CD4-positive, alpha-beta T cell (primary cell): ENCODE measurements at regions not wholly inside any gene's neighbourhood (a gene's known extent, or its start where the extent isn't known, plus 50 kb on each side); places are given as distances from the start of the nearest gene placed in this dataset.

Source experiments
- ATAC-seq: fragments of 200-7000 bp; cut with Tn5 transposase; one replicate; pipeline ENCODE4 v1.10.0; 2022; ENCODE audit warnings: mild to moderate bottlenecking; ENCODE audit not compliant: poor library complexity
- CTCF ChIA-PET: fragments of 350-600 bp; sonication (Branson Sonifier 250); formaldehyde crosslinking; loops from one replicate; lab custom pipeline; 2021; ENCODE audit warnings: antibody characterized with exemption, inconsistent platforms; lab: Charles Lee
- POLR2A ChIA-PET: fragments of 350-600 bp; sonication (Branson Sonifier 250); formaldehyde crosslinking; loops from one replicate; lab custom pipeline; 2021; ENCODE audit warnings: antibody characterized with exemption, inconsistent platforms; lab: Charles Lee
- DNase-seq, 14 experiments: peaks; one replicate each; pipeline ENCODE4 v3.0.0-alpha.2; 2013 to 2020; ENCODE audit warnings: mixed read lengths in 2 of 14
- H3K27ac ChIP-seq, 2 donors: one replicate each; pipeline versions ENCODE4 v1.5.1 to v1.7.0; 2013; ENCODE audit warnings: low read length in 2 of 2, low read depth in 1 of 2, mild to moderate bottlenecking in 1 of 2
- H3K27me3 ChIP-seq, 2 experiments: 1 replicate in 1 of 2; 2 replicates in 1 of 2; pipeline versions ENCODE4 v1.6.1 to v1.7.0; 2013; ENCODE audit warnings: low read length in 2 of 2, control low read depth in 1 of 2, mild to moderate bottlenecking in 1 of 2, moderate library complexity in 1 of 2; ENCODE audit not compliant: insufficient read depth in 2 of 2, control insufficient read depth in 1 of 2
- H3K36me3 ChIP-seq: one replicate; pipeline ENCODE4 v1.6.1; 2013; ENCODE audit warnings: low read length, control low read depth; ENCODE audit not compliant: insufficient read depth
- H3K4me1 ChIP-seq: one replicate; pipeline ENCODE4 v1.6.1; 2013; ENCODE audit warnings: low read length, control low read depth; ENCODE audit not compliant: insufficient read depth
- H3K4me3 ChIP-seq: one replicate; pipeline ENCODE4 v1.5.1; 2013; ENCODE audit warnings: mild to moderate bottlenecking, low read length, moderate library complexity
- H3K9me3 ChIP-seq, 2 experiments: 1 replicate in 1 of 2; 2 replicates in 1 of 2; pipeline versions ENCODE4 v1.6.1 to v1.7.0; 2013; ENCODE audit warnings: low read length in 2 of 2, mild to moderate bottlenecking in 2 of 2, control low read depth in 1 of 2, moderate library complexity in 1 of 2; ENCODE audit not compliant: control insufficient read depth in 1 of 2, insufficient read depth in 1 of 2
- H3K27ac Mint-ChIP-seq: one replicate; pipeline ENCODE4 v1.8.0; 2020; ENCODE audit warnings: mixed read lengths
- H3K27me3 Mint-ChIP-seq: one replicate; pipeline ENCODE4 v1.8.0; 2021; ENCODE audit warnings: mixed read lengths
- H3K36me3 Mint-ChIP-seq: one replicate; pipeline ENCODE4 v1.8.0; 2021; ENCODE audit warnings: low read depth, mixed read lengths
- H3K4me1 Mint-ChIP-seq: one replicate; pipeline ENCODE4 v1.8.0; 2021; ENCODE audit warnings: low read depth, mixed read lengths
- H3K4me3 Mint-ChIP-seq: one replicate; pipeline ENCODE4 v1.8.0; 2020; ENCODE audit warnings: mild to moderate bottlenecking, mixed read lengths
- H3K9me3 Mint-ChIP-seq: one replicate; pipeline ENCODE4 v1.8.0; 2020; ENCODE audit warnings: mixed read lengths
- intact Hi-C, 2 experiments: fragments of 100-400 bp; cut with DNase I in 1 of 2; cut with micrococcal nuclease in 1 of 2; formaldehyde crosslinking; loops; one replicate each; pipeline versions ENCODE4 v1.15.1 to v1.9.0; 2023 to 2025; cut with DNase I, micrococcal nuclease
- TF ChIP-seq, protein P1 (sequence below): fragments of 200-600 bp; IDR thresholded peaks from one replicate; pipeline ENCODE4 v1.8.0; 2022; ENCODE audit warnings: antibody characterized with exemption, mild to moderate bottlenecking

DNA sequence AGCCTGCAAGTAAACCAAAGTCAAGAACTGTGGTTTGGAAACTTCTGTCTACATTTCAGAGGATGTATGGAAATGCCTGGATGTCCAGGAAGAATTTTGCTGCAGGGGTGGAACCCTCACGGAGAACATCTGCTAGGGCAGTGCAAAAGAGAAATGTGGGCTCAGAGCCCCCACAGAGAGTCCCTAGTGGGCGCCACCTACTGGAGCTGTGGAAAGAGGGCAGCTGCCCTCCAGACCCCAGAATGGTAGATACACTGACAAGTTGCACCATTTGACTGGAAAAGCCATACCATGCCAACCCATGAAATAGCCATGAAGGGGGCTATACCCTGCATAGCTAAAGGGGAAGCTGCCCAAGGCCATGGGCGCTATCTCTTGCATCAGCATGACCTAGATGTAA is 1672.4 kb downstream of the KCNT2 start:
- Histone ChIP-seq H3K27ac (no peak overlapping the region), H3K9me3 (peaks cover 0 to 6% of the 10 kb centered on the region in 2 experiments), H3K27me3 (no peaks in the 10 kb centered on the region), H3K4me1 (no peaks in the 10 kb centered on the region), H3K4me3 (no peak overlapping the region), H3K36me3 (no peaks in the 10 kb centered on the region)
- DNase-seq (no peak), ATAC-seq (no peak)
- H3K27me3 Mint-ChIP-seq, result no peaks in the 10 kb centered on the region
- intact Hi-C loops, result no loop called here
- ChIA-PET CTCF (no interaction called here), POLR2A (no interaction called here)
- H3K9me3 Mint-ChIP-seq, result peaks cover 3% of the 10 kb centered on the region
- no peak overlapping the region for H3K27ac Mint-ChIP-seq
- no peaks in the 10 kb centered on the region for H3K36me3 Mint-ChIP-seq
- no peaks in the 10 kb centered on the region for H3K4me1 Mint-ChIP-seq
- TF ChIP-seq, protein P1, sequence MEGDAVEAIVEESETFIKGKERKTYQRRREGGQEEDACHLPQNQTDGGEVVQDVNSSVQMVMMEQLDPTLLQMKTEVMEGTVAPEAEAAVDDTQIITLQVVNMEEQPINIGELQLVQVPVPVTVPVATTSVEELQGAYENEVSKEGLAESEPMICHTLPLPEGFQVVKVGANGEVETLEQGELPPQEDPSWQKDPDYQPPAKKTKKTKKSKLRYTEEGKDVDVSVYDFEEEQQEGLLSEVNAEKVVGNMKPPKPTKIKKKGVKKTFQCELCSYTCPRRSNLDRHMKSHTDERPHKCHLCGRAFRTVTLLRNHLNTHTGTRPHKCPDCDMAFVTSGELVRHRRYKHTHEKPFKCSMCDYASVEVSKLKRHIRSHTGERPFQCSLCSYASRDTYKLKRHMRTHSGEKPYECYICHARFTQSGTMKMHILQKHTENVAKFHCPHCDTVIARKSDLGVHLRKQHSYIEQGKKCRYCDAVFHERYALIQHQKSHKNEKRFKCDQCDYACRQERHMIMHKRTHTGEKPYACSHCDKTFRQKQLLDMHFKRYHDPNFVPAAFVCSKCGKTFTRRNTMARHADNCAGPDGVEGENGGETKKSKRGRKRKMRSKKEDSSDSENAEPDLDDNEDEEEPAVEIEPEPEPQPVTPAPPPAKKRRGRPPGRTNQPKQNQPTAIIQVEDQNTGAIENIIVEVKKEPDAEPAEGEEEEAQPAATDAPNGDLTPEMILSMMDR, result no peak
- H3K4me3 Mint-ChIP-seq, result no peak overlapping the region

DNA sequence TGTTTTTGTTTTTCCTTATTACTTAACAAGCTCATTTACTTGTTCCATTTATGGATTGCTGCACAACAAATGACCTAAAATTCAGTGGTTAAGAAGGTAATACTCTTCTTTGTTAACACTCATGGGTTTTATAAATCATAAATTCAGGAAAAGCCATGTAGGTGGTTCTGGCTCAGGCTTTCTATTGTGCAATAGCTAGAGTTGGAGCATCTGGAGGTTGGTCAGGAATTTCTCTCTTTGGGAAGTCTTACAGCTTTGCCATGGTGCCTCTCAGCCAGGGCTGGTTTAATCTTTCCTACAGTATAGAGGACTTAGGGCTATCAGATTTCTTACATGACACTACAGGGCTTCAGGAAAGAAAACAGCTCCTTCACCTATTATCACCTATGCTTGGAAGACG is 1677.1 kb downstream of the KCNT2 start:
- Histone ChIP-seq H3K36me3 (no peaks in the 10 kb centered on the region), H3K4me3 (no peak overlapping the region), H3K27me3 (no peaks in the 10 kb centered on the region), H3K27ac (no peak overlapping the region), H3K4me1 (no peaks in the 10 kb centered on the region), H3K9me3 (peaks cover 0 to 6% of the 10 kb centered on the region in 2 experiments)
- ATAC-seq (no peak), DNase-seq (no peak)
- H3K4me1 Mint-ChIP-seq, result no peaks in the 10 kb centered on the region
- no peak overlapping the region for H3K4me3 Mint-ChIP-seq
- intact Hi-C loops, result no loop called here
- no peaks in the 10 kb centered on the region for H3K36me3 Mint-ChIP-seq
- H3K27ac Mint-ChIP-seq, result no peak overlapping the region
- CTCF ChIA-PET, result no interaction called here
- no peaks in the 10 kb centered on the region for H3K27me3 Mint-ChIP-seq
- peaks cover 3% of the 10 kb centered on the region for H3K9me3 Mint-ChIP-seq
- TF ChIP-seq, protein P1, result no peak
- POLR2A ChIA-PET, result no interaction called here

DNA sequence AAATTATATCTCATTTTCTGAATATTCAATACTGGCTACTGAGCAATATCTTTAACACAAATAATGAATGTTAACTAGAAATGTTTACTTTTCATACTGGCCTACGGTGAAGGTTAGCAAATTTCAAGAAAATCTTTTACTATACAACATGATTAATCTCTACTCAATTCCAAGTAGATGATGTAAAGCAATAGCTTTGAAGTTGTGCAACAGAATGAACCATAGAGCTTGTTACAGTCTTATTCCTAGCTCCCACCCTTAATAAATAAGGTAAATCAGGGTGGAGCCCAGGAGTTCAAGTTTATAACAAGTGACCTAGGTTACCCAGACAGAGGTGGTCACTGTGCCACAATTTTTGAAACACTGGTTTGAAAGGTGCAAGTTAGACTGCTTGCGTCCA is 1678.1 kb downstream of the KCNT2 start:
- H3K9me3 Mint-ChIP-seq, result peaks cover 3% of the 10 kb centered on the region
- Histone ChIP-seq H3K27me3 (no peaks in the 10 kb centered on the region), H3K4me3 (no peak overlapping the region), H3K27ac (no peak overlapping the region), H3K9me3 (no peaks in the 10 kb centered on the region), H3K4me1 (no peaks in the 10 kb centered on the region), H3K36me3 (no peaks in the 10 kb centered on the region)
- no peaks in the 10 kb centered on the region for H3K4me1 Mint-ChIP-seq
- intact Hi-C loops, result no loop called here
- TF ChIP-seq, protein P1, result no peak
- ChIA-PET POLR2A (no interaction called here), CTCF (no interaction called here)
- ATAC-seq (no peak), DNase-seq (no peak)
- no peaks in the 10 kb centered on the region for H3K27me3 Mint-ChIP-seq
- H3K4me3 Mint-ChIP-seq, result no peak overlapping the region
- no peaks in the 10 kb centered on the region for H3K36me3 Mint-ChIP-seq
- H3K27ac Mint-ChIP-seq, result no peak overlapping the region
